WTC11 (cell line): ENCODE measurements at regions not wholly inside any gene's neighbourhood (a gene's known extent, or its start where the extent isn't known, plus 50 kb on each side); places are given as distances from the start of the nearest gene placed in this dataset.

Experiments
- CREM ChIP-seq: sonication (generic); formaldehyde crosslinking; IDR thresholded peaks from 2 replicates; pipeline ENCODE4 v1.8.1; 2022; ENCODE audit warnings: mild to moderate bottlenecking, missing genetic modification reagents, moderate library complexity
- CTCF ChIP-seq: fragments of 200-600 bp; IDR thresholded peaks from 2 replicates; pipeline ENCODE4 v1.8.0; 2022; ENCODE audit warnings: antibody characterized with exemption
- ETV6 ChIP-seq: sonication (generic); formaldehyde crosslinking; IDR thresholded peaks from 2 replicates; pipeline ENCODE4 v1.8.1; 2022; ENCODE audit warnings: mild to moderate bottlenecking, missing genetic modification reagents
- HMGXB4 ChIP-seq: sonication (generic); formaldehyde crosslinking; IDR thresholded peaks from 2 replicates; pipeline ENCODE4 v1.8.1; 2023; ENCODE audit warnings: mild to moderate bottlenecking, moderate library complexity, missing genetic modification reagents
- MAX ChIP-seq: sonication (generic); formaldehyde crosslinking; IDR thresholded peaks from 2 replicates; pipeline ENCODE4 v1.8.0; 2022; ENCODE audit warnings: mild to moderate bottlenecking, missing genetic modification reagents
- STAT6 ChIP-seq: sonication (generic); formaldehyde crosslinking; conservative IDR thresholded peaks from 2 replicates; pipeline ENCODE4 v1.8.1; 2023; ENCODE audit warnings: mild to moderate bottlenecking, low read depth, missing genetic modification reagents, moderate library complexity
- USF2 ChIP-seq: sonication (generic); formaldehyde crosslinking; IDR thresholded peaks from 2 replicates; pipeline ENCODE4 v1.8.1; 2023; ENCODE audit warnings: mild to moderate bottlenecking, missing genetic modification reagents, moderate library complexity
- ZBTB21 ChIP-seq: sonication (generic); formaldehyde crosslinking; IDR thresholded peaks from 2 replicates; pipeline ENCODE4 v1.8.1; 2023; ENCODE audit warnings: mild to moderate bottlenecking, missing genetic modification reagents, borderline replicate concordance

- TF ChIP-seq ZBTB21 (no peak), STAT6 (CRISPR knock-in tag) (no peak), USF2 (CRISPR knock-in tag) (no peak), CREM (no peak), ETV6 (CRISPR knock-in tag) (no peak), CTCF (no peak), HMGXB4 (CRISPR knock-in tag) (no peak), MAX (CRISPR knock-in tag) (no peak)
Observed at GRCh38 chr9:1890201-1890600, 124.9 kb upstream of the SMARCA2 start.
